H1 (cell line): ENCODE measurements at regions not wholly inside any gene's neighbourhood (a gene's known extent, or its start where the extent isn't known, plus 50 kb on each side); places are given as distances from the start of the nearest gene placed in this dataset.

Source experiments
- CTCF ChIA-PET: fragments of 300-600 bp; sonication (Branson Sonifier 250); formaldehyde crosslinking; loops from one replicate; lab custom pipeline; 2021; ENCODE audit not compliant: partially characterized antibody; lab: Charles Lee
- POLR2A ChIA-PET: fragments of 300-600 bp; sonication (Branson Sonifier 250); formaldehyde crosslinking; loops from one replicate; lab custom pipeline; 2021; ENCODE audit warnings: inconsistent platforms; ENCODE audit not compliant: partially characterized antibody; lab: Charles Lee
- DNase-seq, 2 experiments: peaks; one replicate each; pipeline versions ENCODE4 v3.0.0 to v3.0.0-alpha.2; 2010 to 2022; ENCODE audit warnings: low spot score in 2 of 2, low read depth in 1 of 2, mixed read lengths in 1 of 2
- FAIRE-seq: peaks from 2 replicates; lab custom pipeline; 2011; peaks lifted over from hg19 to GRCh38; lab: Jason Lieb, UNC
- H2AFZ ChIP-seq: 2 replicates; pipeline ENCODE4 v1.8.1; 2012; ENCODE audit warnings: low read length, inconsistent platforms
- H2AK5ac ChIP-seq: 2 replicates; pipeline ENCODE4 v1.6.1; 2013; ENCODE audit warnings: low read depth, low read length
- H2BK120ac ChIP-seq: replicated peaks from 2 replicates; pipeline ENCODE3; 2013; ENCODE audit warnings: low read depth, low read length, inconsistent platforms
- H2BK12ac ChIP-seq: 2 replicates; pipeline ENCODE4 v1.6.1; 2013; ENCODE audit warnings: low read depth, low read length
- H2BK15ac ChIP-seq: 2 replicates; pipeline ENCODE4 v1.6.1; 2013; ENCODE audit warnings: low read length
- H2BK20ac ChIP-seq: 2 replicates; pipeline ENCODE4 v1.6.1; 2013; ENCODE audit warnings: low read length
- H2BK5ac ChIP-seq: 2 replicates; pipeline ENCODE4 v1.6.1; 2013; ENCODE audit warnings: low read depth, low read length
- H3K14ac ChIP-seq: 2 replicates; pipeline ENCODE4 v1.6.1; 2013; ENCODE audit warnings: inconsistent platforms; ENCODE audit not compliant: insufficient read length
- H3K18ac ChIP-seq: 2 replicates; pipeline ENCODE4 v1.6.1; 2013; ENCODE audit warnings: low read length; ENCODE audit errors: extremely low read depth
- H3K23ac ChIP-seq: 2 replicates; pipeline ENCODE4 v1.6.1; 2013; ENCODE audit warnings: inconsistent platforms; ENCODE audit not compliant: insufficient read length
- H3K23me2 ChIP-seq: 2 replicates; pipeline ENCODE4 v1.6.1; 2013; ENCODE audit warnings: low read depth, low read length
- H3K27ac ChIP-seq: 2 replicates; pipeline ENCODE4 v1.6.1; 2011; ENCODE audit warnings: low read depth, low read length, inconsistent platforms
- H3K27me3 ChIP-seq, 4 experiments: replicated peaks in 1 of 4; 1 replicate in 1 of 4; 2 replicates in 3 of 4; pipeline versions ENCODE4 v1.6.1 to v1.8.1; 2011 to 2013; ENCODE audit warnings: low read length in 3 of 4, mild to moderate bottlenecking in 3 of 4, inconsistent platforms in 2 of 4, mixed read lengths in 2 of 4, moderate library complexity in 1 of 4; ENCODE audit not compliant: control insufficient read depth in 3 of 4, insufficient read depth in 3 of 4; ENCODE audit errors: extremely low read depth in 1 of 4
- H3K36me3 ChIP-seq, 4 experiments: 2 replicates each; pipeline versions ENCODE4 v1.6.1 to v1.8.1; 2011 to 2013; ENCODE audit warnings: mild to moderate bottlenecking in 4 of 4, low read length in 3 of 4, moderate library complexity in 2 of 4, control low read depth in 1 of 4, inconsistent platforms in 1 of 4; ENCODE audit not compliant: insufficient read depth in 4 of 4, control insufficient read depth in 2 of 4
- H3K4ac ChIP-seq: replicated peaks from 2 replicates; pipeline ENCODE3; 2013; ENCODE audit warnings: low read length, low read depth, mixed read lengths, inconsistent platforms; ENCODE audit not compliant: insufficient read length
- H3K4me1 ChIP-seq, 4 experiments: replicated peaks in 1 of 4; 1 replicate in 1 of 4; 2 replicates in 3 of 4; pipeline versions ENCODE4 v1.6.1 to v1.8.1; 2011 to 2013; ENCODE audit warnings: low read length in 3 of 4, inconsistent platforms in 2 of 4, mixed read lengths in 1 of 4; ENCODE audit not compliant: insufficient read depth in 4 of 4, control insufficient read depth in 3 of 4
- H3K4me2 ChIP-seq, 2 experiments: 2 replicates each; pipeline versions ENCODE4 v1.6.1 to v1.8.1; 2011 to 2013; ENCODE audit warnings: low read depth in 2 of 2, low read length in 2 of 2, control low read depth in 1 of 2, inconsistent platforms in 1 of 2, mild to moderate bottlenecking in 1 of 2; ENCODE audit not compliant: insufficient read depth in 1 of 2
- H3K4me3 ChIP-seq, 4 experiments: fragments of 200-600, 300-600 bp in 1 of 4; sonication (generic), shearing (Covaris generic), sonication (Bioruptor Twin) in 1 of 4; 2 replicates each; pipeline versions ENCODE4 v1.5.1 to v1.8.1; 2011 to 2016; ENCODE audit warnings: low read length in 4 of 4, low read depth in 3 of 4, control low read depth in 2 of 4, inconsistent platforms in 2 of 4, mild to moderate bottlenecking in 2 of 4, mixed read lengths in 1 of 4, moderate library complexity in 1 of 4; ENCODE audit not compliant: insufficient read depth in 2 of 4; ENCODE audit errors: extremely low read depth in 1 of 4
- H3K56ac ChIP-seq: replicated peaks from 2 replicates; pipeline ENCODE3; 2013; ENCODE audit warnings: low read depth, mild to moderate bottlenecking, mixed read lengths, low read length, inconsistent platforms; ENCODE audit not compliant: insufficient read length
- H3K79me1 ChIP-seq: 2 replicates; pipeline ENCODE4 v1.6.1; 2013; ENCODE audit warnings: low read depth, low read length, control low read depth
- H3K79me2 ChIP-seq, 2 experiments: 2 replicates each; pipeline versions ENCODE4 v1.6.1 to v1.8.1; 2012 to 2013; ENCODE audit warnings: low read length in 2 of 2, mild to moderate bottlenecking in 2 of 2, inconsistent platforms in 1 of 2; ENCODE audit not compliant: insufficient read depth in 2 of 2, control insufficient read depth in 1 of 2
- H3K9ac ChIP-seq, 4 experiments: replicated peaks in 1 of 4; 1 replicate in 1 of 4; 2 replicates in 3 of 4; pipeline versions ENCODE4 v1.6.1 to v1.8.1; 2011 to 2013; ENCODE audit warnings: low read depth in 3 of 4, low read length in 3 of 4, control low read depth in 2 of 4, mild to moderate bottlenecking in 2 of 4, moderate library complexity in 2 of 4, inconsistent platforms in 1 of 4; ENCODE audit errors: extremely low read depth in 1 of 4
- H3K9me3 ChIP-seq, 2 experiments: 2 replicates each; pipeline versions ENCODE4 v1.6.1 to v1.8.1; 2012 to 2013; ENCODE audit warnings: mild to moderate bottlenecking in 2 of 2, moderate library complexity in 2 of 2, control low read depth in 1 of 2, inconsistent platforms in 1 of 2, low read depth in 1 of 2, low read length in 1 of 2, mixed read lengths in 1 of 2; ENCODE audit not compliant: insufficient read depth in 2 of 2
- H4K20me1 ChIP-seq, 2 experiments: replicated peaks in 1 of 2; 2 replicates each; pipeline versions ENCODE3 to v1.8.1; 2011 to 2013; ENCODE audit warnings: inconsistent platforms in 2 of 2, low read length in 2 of 2, mild to moderate bottlenecking in 1 of 2; ENCODE audit not compliant: insufficient read depth in 2 of 2, control insufficient read depth in 1 of 2
- H4K5ac ChIP-seq: 2 replicates; pipeline ENCODE4 v1.6.1; 2013; ENCODE audit warnings: low read length, low read depth, mixed read lengths, inconsistent platforms; ENCODE audit not compliant: insufficient read length
- H4K8ac ChIP-seq: 2 replicates; pipeline ENCODE4 v1.8.0; 2013; ENCODE audit warnings: mild to moderate bottlenecking, moderate library complexity, low read length, inconsistent platforms; ENCODE audit not compliant: insufficient read depth; ENCODE audit errors: extremely low read depth
- H4K91ac ChIP-seq: replicated peaks from 2 replicates; pipeline ENCODE3; 2013; ENCODE audit warnings: low read length, mixed read lengths, inconsistent platforms; ENCODE audit not compliant: insufficient read length
- CHD1 ChIP-seq: IDR thresholded peaks from 2 replicates; pipeline ENCODE4 v1.6.1; 2012; ENCODE audit warnings: low read depth, low read length, improper control_type of control experiment
- KDM1A ChIP-seq: fragments of 200-600, 300-600 bp; sonication (generic); IDR thresholded peaks from 2 replicates; pipeline ENCODE4 v1.7.1; 2016; ENCODE audit warnings: mild to moderate bottlenecking, low read length, borderline replicate concordance
- TAF7 ChIP-seq: optimal IDR thresholded peaks from 2 replicates; pipeline ENCODE3; 2011; ENCODE audit warnings: low read depth, mild to moderate bottlenecking, inconsistent platforms, low read length, moderate library complexity, borderline replicate concordance
- WGBS, 2 experiments: shearing (Covaris generic) in 1 of 2; methylation state at CpG; one replicate each; pipeline versions ENCODE4 v1.1.6 to v1.1.7; 2013 to 2015; ENCODE audit warnings: low lambda C conversion rate in 2 of 2, mixed read lengths in 2 of 2, inconsistent platforms in 1 of 2, low coverage in 1 of 2, missing lambda C conversion rate in 1 of 2; ENCODE audit not compliant: insufficient replicate concordance in 2 of 2, insufficient coverage in 1 of 2, insufficient read length in 1 of 2; ENCODE audit errors: extremely low coverage in 1 of 2, missing lambda C conversion rate in 1 of 2; 5-methylcytosine and 5-hydroxymethylcytosine counted together

DNA sequence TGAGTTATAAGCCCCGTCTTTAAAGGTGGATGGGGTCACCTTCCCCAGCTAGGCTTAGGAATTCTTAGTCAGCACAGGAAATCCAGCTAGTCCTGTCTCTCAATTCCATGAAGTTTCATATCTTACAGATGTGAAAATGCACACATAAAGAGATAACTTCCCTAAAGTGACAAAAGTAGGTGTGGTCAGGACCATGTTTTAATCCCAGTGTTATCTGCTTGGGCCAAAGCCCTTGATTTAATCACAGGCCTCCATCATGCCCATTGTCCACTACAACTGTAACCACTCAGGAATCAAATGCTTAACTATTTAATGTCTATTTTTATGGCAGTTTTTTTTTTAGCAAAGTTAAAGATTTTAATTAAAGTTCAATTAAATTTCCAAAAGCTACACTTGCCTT lies 194.4 kb upstream of the BTG1 start:
- Histone ChIP-seq H3K79me1 (no peaks in the 10 kb centered on the region), H3K4me3 (no peak overlapping the region), H2BK20ac (no peak overlapping the region), H2BK5ac (no peak overlapping the region), H3K79me2 (no peaks in the 10 kb centered on the region), H3K4me2 (no peak overlapping the region), H3K27me3 (no peaks in the 10 kb centered on the region), H3K36me3 (no peaks in the 10 kb centered on the region), H3K27ac (no peak overlapping the region), H4K20me1 (no peaks in the 10 kb centered on the region), H3K4ac (no peak overlapping the region), H2AFZ (no peak overlapping the region), H3K14ac (no peak overlapping the region), H3K18ac (no peak overlapping the region), H2AK5ac (no peak overlapping the region), H3K23me2 (no peaks in the 10 kb centered on the region), H3K56ac (no peak overlapping the region), H4K8ac (no peak overlapping the region), H3K4me1 (no peaks in the 10 kb centered on the region), H2BK15ac (no peak overlapping the region), H3K9ac (no peak overlapping the region), H2BK12ac (no peak overlapping the region), H4K91ac (no peak overlapping the region), H3K9me3 (peaks cover 0 to 2% of the 10 kb centered on the region in 2 experiments; a peak in 1 of 4 replicates), H3K23ac (no peak overlapping the region), H2BK120ac (no peak overlapping the region), H4K5ac (no peak overlapping the region)
- TF ChIP-seq KDM1A (no peak), CHD1 (no peak), TAF7 (no peak)
- 86% methylated on average over 1 of the region's 1 CpG; no CpG with 5 or more reads in 1 of the 2 experiments for WGBS, 2 experiments
- ChIA-PET POLR2A (no interaction called here), CTCF (no interaction called here)
- DNase-seq (no peak), FAIRE-seq (no peak)
